ENCODE measurements at regions not wholly inside any gene's neighbourhood (a gene's known extent, or its start where the extent isn't known, plus 50 kb on each side); places are given as distances from the start of the nearest gene placed in this dataset.

GRCh38 chr22:47556473-47556872 is 794.0 kb downstream of the TBC1D22A start:
- no peak for DNase-seq

GRCh38 chr22:47553436-47553835 is 791.0 kb downstream of the TBC1D22A start:
- no peak for DNase-seq

- no peak for DNase-seq
Measured at GRCh38 chr22:47552541-47553205, 790.2 kb downstream of the TBC1D22A start.

- no peak for DNase-seq
Measured at GRCh38 chr22:47552024-47552423, 789.6 kb downstream of the TBC1D22A start.

GRCh38 chr22:47551431-47551775 is 789.0 kb downstream of the TBC1D22A start:
- no peak for DNase-seq

GRCh38 chr22:47550524-47551430 is 788.3 kb downstream of the TBC1D22A start:
- DNase-seq = no peak

GRCh38 chr22:47549741-47550340 is 787.4 kb downstream of the TBC1D22A start:
- no peak for DNase-seq

- DNase-seq = no peak
Measured at GRCh38 chr22:47548953-47549740, 786.7 kb downstream of the TBC1D22A start.

GRCh38 chr22:47547881-47548650 is 785.6 kb downstream of the TBC1D22A start:
- no peak for DNase-seq

- no peak for DNase-seq
Measured at GRCh38 chr22:47547239-47547661, 784.8 kb downstream of the TBC1D22A start.

GRCh38 chr22:47544696-47545095 is 782.2 kb downstream of the TBC1D22A start:
- DNase-seq = no peak

GRCh38 chr22:47543447-47543846 is 781.0 kb downstream of the TBC1D22A start:
- no peak for DNase-seq

GRCh38 chr22:47540011-47540410 is 777.6 kb downstream of the TBC1D22A start:
- DNase-seq = no peak

- DNase-seq = no peak
Measured at GRCh38 chr22:47539374-47539773, 776.9 kb downstream of the TBC1D22A start.

- no peak for DNase-seq
Measured at GRCh38 chr22:47535681-47536080, 773.2 kb downstream of the TBC1D22A start.

- DNase-seq = no peak
Measured at GRCh38 chr22:47534804-47535410, 772.5 kb downstream of the TBC1D22A start.

GRCh38 chr22:47533961-47534803 is 771.7 kb downstream of the TBC1D22A start:
- DNase-seq = no peak

- no peak for DNase-seq
Measured at GRCh38 chr22:47517062-47517461, 754.6 kb downstream of the TBC1D22A start.

GRCh38 chr22:47515384-47516125 is 753.1 kb downstream of the TBC1D22A start:
- no peak for DNase-seq

- DNase-seq = no peak
Measured at GRCh38 chr22:47512617-47513016, 750.2 kb downstream of the TBC1D22A start.

All from hematopoietic multipotent progenitor cell treated with erythropoietin and hydrocortisone succinate and interleukin-3 and kit ligand, for 4 days (in vitro differentiated cells).